ENCODE measurements at regions not wholly inside any gene's neighbourhood (a gene's known extent, or its start where the extent isn't known, plus 50 kb on each side); places are given as distances from the start of the nearest gene placed in this dataset.

- Histone ChIP-seq H3K36me3 (no peaks in the 10 kb centered on the region), H3K9me3 (no peaks in the 10 kb centered on the region), H3K27ac (no peak overlapping the region), H3K4me1 (no peaks in the 10 kb centered on the region), H3K4me3 (replicated peaks in 1 of 3) (no peak overlapping the region), H3K27me3 (no peaks in the 10 kb centered on the region)
- no peak for DNase-seq
- no peak for TF ChIP-seq CTCF (IDR thresholded peaks at IDR 0.05)
- no peak for TF ChIP-seq POLR2A (IDR thresholded peaks at IDR 0.05)
- intact Hi-C loops (cut with DNase I) = no loop called here
- 81 to 91% methylated on average over 4 of the region's 4 CpGs for WGBS, 2 donors
Measured at GRCh38 chr6:137723273-137724017, 143.6 kb upstream of the TNFAIP3 start.

- no peak overlapping the region for H3K27ac ChIP-seq
Measured at GRCh38 chr6:137724018-137724403, 143.0 kb upstream of the TNFAIP3 start.

GRCh38 chr6:137724495-137725211 lies 142.4 kb upstream of the TNFAIP3 start:
- Histone ChIP-seq H3K4me3 (replicated peaks in 1 of 3) (no peak overlapping the region), H3K27me3 (no peaks in the 10 kb centered on the region), H3K27ac (no peak overlapping the region), H3K9me3 (no peaks in the 10 kb centered on the region), H3K36me3 (no peaks in the 10 kb centered on the region), H3K4me1 (no peaks in the 10 kb centered on the region)
- intact Hi-C loops (cut with DNase I) = no loop called here
- WGBS, 2 donors = 78 to 81% methylated on average over 10 of the region's 10 CpGs
- no peak for TF ChIP-seq POLR2A (IDR thresholded peaks at IDR 0.05)
- no peak for TF ChIP-seq CTCF (IDR thresholded peaks at IDR 0.05)
- DNase-seq = no peak

More at GRCh38 chr6:137724018-137724403, 143.0 kb upstream of the TNFAIP3 start:
- Histone ChIP-seq H3K9me3 (no peaks in the 10 kb centered on the region), H3K4me1 (no peaks in the 10 kb centered on the region), H3K27me3 (no peaks in the 10 kb centered on the region), H3K36me3 (no peaks in the 10 kb centered on the region), H3K4me3 (replicated peaks in 1 of 3) (no peak overlapping the region)
- intact Hi-C loops (cut with DNase I) = no loop called here
- no peak for TF ChIP-seq CTCF (IDR thresholded peaks at IDR 0.05)
- TF ChIP-seq POLR2A (IDR thresholded peaks at IDR 0.05) = no peak
- no peak for DNase-seq
- WGBS, 2 donors = 85 to 91% methylated on average over 3 of the region's 3 CpGs

- TF ChIP-seq POLR2A (IDR thresholded peaks at IDR 0.05) = no peak
- TF ChIP-seq CTCF (IDR thresholded peaks at IDR 0.05) = no peak
- no peak for DNase-seq
- 95 to 100% methylated on average over 2 of the region's 2 CpGs for WGBS, 2 donors
- intact Hi-C loops (cut with DNase I) = no loop called here
- no peaks in the 10 kb centered on the region for H3K36me3 ChIP-seq
- no peak overlapping the region for H3K27ac ChIP-seq
- H3K4me1 ChIP-seq = no peaks in the 10 kb centered on the region
- no peak overlapping the region for H3K4me3 ChIP-seq (replicated peaks in 1 of 3)
- no peaks in the 10 kb centered on the region for H3K27me3 ChIP-seq
- H3K9me3 ChIP-seq = no peaks in the 10 kb centered on the region
Measured at GRCh38 chr6:137725949-137726348, 141.1 kb upstream of the TNFAIP3 start.

GRCh38 chr6:137726582-137726981 lies 140.5 kb upstream of the TNFAIP3 start:
- no peak overlapping the region for H3K27ac ChIP-seq
- no peak overlapping the region for H3K4me3 ChIP-seq (replicated peaks in 1 of 3)
- no peak for TF ChIP-seq POLR2A (IDR thresholded peaks at IDR 0.05)
- TF ChIP-seq CTCF (IDR thresholded peaks at IDR 0.05) = no peak
- intact Hi-C loops (cut with DNase I) = no loop called here
- H3K27me3 ChIP-seq = no peaks in the 10 kb centered on the region
- no peaks in the 10 kb centered on the region for H3K36me3 ChIP-seq
- no peaks in the 10 kb centered on the region for H3K9me3 ChIP-seq
- DNase-seq = no peak
- H3K4me1 ChIP-seq = no peaks in the 10 kb centered on the region
- 96 to 98% methylated on average over 1 of the region's 1 CpG for WGBS, 2 donors
